K562 (cell line): ENCODE measurements at regions not wholly inside any gene's neighbourhood (a gene's known extent, or its start where the extent isn't known, plus 50 kb on each side); places are given as distances from the start of the nearest gene placed in this dataset.

Experiments
- ATAC-seq: fragments of 200-7000 bp; cut with Tn5 transposase; 3 replicates; pipeline ENCODE4 v1.9.1; 2020; ENCODE audit warnings: moderate library complexity
- BruUV-seq: library from RNA; stranded (reverse); fragments of 400-500 nt; replicated peaks from 2 replicates; lab custom pipeline; 2021; lab: Mats Ljungman, UMichigan
- CTCF ChIA-PET: fragments of 300-600 bp; formaldehyde crosslinking; extraction: SDS; loops from one replicate; lab custom pipeline; 2021; ENCODE audit warnings: low intra/inter-chr PET ratio; lab: Yijun Ruan, JAX
- POLR2A ChIA-PET: fragments of 300-600, 350-650 bp; sonication (Branson Sonifier 250); formaldehyde crosslinking; extraction: SDS; loops from one replicate; lab custom pipeline; 2021; ENCODE audit warnings: antibody characterized with exemption, inconsistent platforms; lab: Yijun Ruan, JAX
- DNase-seq, 4 experiments: peaks; one replicate each; pipeline versions ENCODE4 v3.0.0 to v3.0.0-alpha.2; 2011 to 2018; ENCODE audit warnings: low spot score in 3 of 4, mixed read lengths in 3 of 4; ENCODE audit errors: extremely low read depth in 1 of 4
- FAIRE-seq: peaks from 2 replicates; lab custom pipeline; 2011; peaks lifted over from hg19 to GRCh38; lab: Jason Lieb, UNC
- H2AFZ ChIP-seq: 2 replicates; pipeline ENCODE4 v1.6.0; 2011; ENCODE audit warnings: low read depth, low read length, control low read depth, inconsistent platforms
- H3K27ac ChIP-seq: fragments of 200-600 bp; 3 replicates; pipeline ENCODE4 v1.8.0; 2011; ENCODE audit warnings: low read depth, mild to moderate bottlenecking, control low read depth, inconsistent platforms, low read length, moderate library complexity, mixed read lengths; ENCODE audit errors: extremely low read depth
- H3K27me3 ChIP-seq, 2 experiments: fragments of 300-600 bp in 1 of 2; 2 replicates in 1 of 2; 3 replicates in 1 of 2; pipeline versions ENCODE4 v1.6.0 to v1.8.0; 2011; ENCODE audit warnings: inconsistent platforms in 2 of 2, low read length in 2 of 2, mild to moderate bottlenecking in 1 of 2, mixed read lengths in 1 of 2, moderate library complexity in 1 of 2; ENCODE audit not compliant: control insufficient read depth in 2 of 2, insufficient read depth in 2 of 2
- H3K36me3 ChIP-seq: fragments of 300-600 bp; 3 replicates; pipeline ENCODE4 v1.8.0; 2011; ENCODE audit warnings: mild to moderate bottlenecking, low read length, inconsistent platforms; ENCODE audit not compliant: control insufficient read depth, insufficient read depth
- H3K4me1 ChIP-seq, 2 experiments: fragments of 200-600 bp in 1 of 2; replicated peaks in 1 of 2; 2 replicates in 1 of 2; 3 replicates in 1 of 2; pipeline versions ENCODE4 v1.5.1 to v1.8.0; 2011; ENCODE audit warnings: inconsistent platforms in 2 of 2, low read length in 2 of 2, mild to moderate bottlenecking in 1 of 2, mixed read lengths in 1 of 2, moderate library complexity in 1 of 2; ENCODE audit not compliant: control insufficient read depth in 2 of 2, insufficient read depth in 2 of 2
- H3K4me2 ChIP-seq: 2 replicates; pipeline ENCODE4 v1.6.1; 2011; ENCODE audit warnings: low read length, control low read depth, inconsistent platforms, mixed read lengths; ENCODE audit not compliant: insufficient read depth
- H3K4me3 ChIP-seq: fragments of 200-600 bp; sonication (generic), shearing (Covaris generic); 2 replicates; pipeline ENCODE4 v1.5.1; 2016; ENCODE audit warnings: control low read depth, inconsistent platforms
- H3K79me2 ChIP-seq: fragments of 200-600 bp; 3 replicates; pipeline ENCODE4 v1.8.0; 2011; ENCODE audit warnings: low read length, inconsistent platforms; ENCODE audit not compliant: control insufficient read depth, insufficient read depth
- H3K9ac ChIP-seq, 2 experiments: 2 replicates each; pipeline versions ENCODE4 v1.6.0 to v1.6.1; 2011; ENCODE audit warnings: low read depth in 2 of 2, low read length in 2 of 2, control low read depth in 1 of 2, inconsistent platforms in 1 of 2, mild to moderate bottlenecking in 1 of 2, mixed read lengths in 1 of 2; ENCODE audit not compliant: insufficient read depth in 1 of 2
- H3K9me1 ChIP-seq: one replicate; pipeline ENCODE4 v1.6.0; 2011; ENCODE audit warnings: inconsistent platforms, mild to moderate bottlenecking, low read length, moderate library complexity; ENCODE audit not compliant: control insufficient read depth, insufficient read depth
- H3K9me3 ChIP-seq: replicated peaks from 2 replicates; pipeline ENCODE4 v1.5.1; 2011; ENCODE audit warnings: low read depth, low read length, inconsistent platforms; ENCODE audit not compliant: control insufficient read depth, insufficient read depth
- H4K20me1 ChIP-seq: replicated peaks from 2 replicates; pipeline ENCODE4 v1.6.1; 2011; ENCODE audit warnings: low read length, inconsistent platforms, mixed read lengths; ENCODE audit not compliant: control insufficient read depth, insufficient read depth
- CHD4 ChIP-seq: fragments of 200-600 bp; sonication (generic); IDR thresholded peaks from 3 replicates; pipeline ENCODE4 v1.6.1; 2012; ENCODE audit warnings: low read depth, mild to moderate bottlenecking, mixed read lengths, low read length, inconsistent platforms; ENCODE audit not compliant: insufficient read depth, insufficient replicate concordance, poor library complexity, severe bottlenecking
- ETS2 ChIP-seq: IDR thresholded peaks from 2 replicates; pipeline ENCODE4 v1.6.1; 2016; ENCODE audit warnings: borderline replicate concordance, missing genetic modification characterization, mild to moderate bottlenecking, moderate library complexity, missing compliant biosample characterization; ENCODE audit not compliant: poor library complexity, severe bottlenecking
- HMGN3 ChIP-seq: IDR thresholded peaks from 2 replicates; pipeline ENCODE4 v1.6.1; 2011; ENCODE audit warnings: borderline replicate concordance, low read depth, mild to moderate bottlenecking, mixed read lengths, low read length; ENCODE audit not compliant: insufficient read length; ENCODE audit errors: extremely low read depth
- MTA3 ChIP-seq: fragments of 450-650 bp; formaldehyde crosslinking; IDR thresholded peaks from 2 replicates; pipeline ENCODE4 v1.6.1; 2017; ENCODE audit warnings: mild to moderate bottlenecking, borderline replicate concordance
- RBM25 ChIP-seq: fragments of 200-400 bp; formaldehyde crosslinking; IDR thresholded peaks from 2 replicates; pipeline ENCODE4 v1.6.1; 2018; ENCODE audit warnings: low read length, low read depth, moderate library complexity; ENCODE audit not compliant: severe bottlenecking
- RFX7 ChIP-seq: fragments of 250-450 bp; sonication (Bioruptor Pico); IDR thresholded peaks from 2 replicates; pipeline ENCODE4 v1.5.1; 2021; ENCODE audit warnings: mild to moderate bottlenecking
- THRAP3 ChIP-seq: fragments of 450-650 bp; IDR thresholded peaks from 2 replicates; pipeline ENCODE4 v1.6.1; 2016; ENCODE audit warnings: mild to moderate bottlenecking, inconsistent platforms, borderline replicate concordance
- TRIM28 ChIP-seq: fragments of 450-650 bp; IDR thresholded peaks from 2 replicates; pipeline ENCODE4 v1.6.1; 2017
- ZNF436 ChIP-seq: fragments of 250-450, 450-650 bp; sonication (Bioruptor Pico); formaldehyde crosslinking; IDR thresholded peaks from 2 replicates; pipeline ENCODE4 v1.7.0; 2020; ENCODE audit warnings: mild to moderate bottlenecking
- WGBS: fragments of 100-300 bp; shearing (Covaris generic); methylation state at CpG from one replicate; pipeline ENCODE4 v1.1.6; 2016; ENCODE audit warnings: low coverage, mixed read lengths; ENCODE audit not compliant: insufficient coverage; ENCODE audit errors: missing lambda C conversion rate; 5-methylcytosine and 5-hydroxymethylcytosine counted together
- in situ Hi-C: fragments of 300-500 bp; cut with MboI; formaldehyde crosslinking; loops from 4 replicates; pipeline ENCODE4 v1.15.0; 2018; ENCODE audit warnings: inconsistent platforms, mixed read lengths
- intact Hi-C: fragments of 100-400 bp; cut with micrococcal nuclease; formaldehyde crosslinking; loops from 2 replicates; pipeline ENCODE4 v1.14.2; 2022
- TF ChIP-seq, protein P1 (sequence below), 2 experiments: fragments of 450-650 bp in 1 of 2; sonication (generic) in 1 of 2; formaldehyde crosslinking; conservative IDR thresholded peaks; 2 replicates each; pipeline versions ENCODE4 v1.4.0 to v1.8.1; 2020 to 2022; ENCODE audit warnings: mild to moderate bottlenecking in 1 of 2, missing genetic modification reagents in 1 of 2
- TF ChIP-seq, protein P2 (sequence below), 2 experiments: IDR thresholded peaks; 2 replicates each; pipeline ENCODE4 v1.6.1; 2011; ENCODE audit warnings: borderline replicate concordance in 1 of 2, control low read depth in 1 of 2, low read depth in 1 of 2, low read length in 1 of 2, mild to moderate bottlenecking in 1 of 2, mixed read lengths in 1 of 2, moderate library complexity in 1 of 2; ENCODE audit not compliant: insufficient read depth in 1 of 2, insufficient read length in 1 of 2, poor library complexity in 1 of 2, severe bottlenecking in 1 of 2; ENCODE audit errors: extremely low read depth in 1 of 2
- TF ChIP-seq, protein P3 (sequence below), 2 experiments: fragments of 250-450 bp in 1 of 2; fragments of 450-650 bp in 1 of 2; sonication (Bioruptor Pico) in 1 of 2; IDR thresholded peaks; 2 replicates each; pipeline versions ENCODE4 v1.6.1 to v1.8.0; 2016 to 2021; ENCODE audit warnings: mild to moderate bottlenecking in 2 of 2, moderate library complexity in 2 of 2, missing compliant biosample characterization in 1 of 2, missing genetic modification characterization in 1 of 2

DNA sequence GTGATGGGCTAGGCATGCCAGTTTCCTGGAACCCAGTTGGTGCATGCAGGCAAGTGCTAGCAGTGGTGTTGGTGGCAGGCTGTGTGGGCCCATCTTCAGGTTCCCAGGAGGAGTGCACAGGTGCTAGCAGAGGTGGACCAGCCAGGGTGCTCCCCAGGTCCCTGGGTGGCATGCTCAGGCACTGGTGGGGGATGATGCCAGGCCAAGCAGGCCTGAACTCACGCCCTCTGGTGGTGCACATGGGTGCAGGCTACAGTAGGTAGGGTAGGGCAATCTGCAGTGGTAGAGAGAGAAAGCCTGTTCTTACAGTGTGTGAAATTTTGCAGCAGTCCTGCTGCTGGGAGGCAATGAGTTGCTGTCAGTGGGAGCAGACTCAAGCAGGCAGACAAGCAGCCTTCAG, 1651.8 kb downstream of the DPP10 start:
- POLR2A ChIA-PET, result no interaction called here
- no peak for ATAC-seq
- no peak overlapping the region for H3K4me2 ChIP-seq
- intact Hi-C loops, result no loop called here
- no TSS peak for BruUV-seq
- H2AFZ ChIP-seq, result no peak overlapping the region
- H3K9me3 ChIP-seq, result no peaks in the 10 kb centered on the region; the same call in 1 of the 2 replicates
- no peak for FAIRE-seq
- 0% methylated on average over 1 of the region's 1 CpG for WGBS
- CTCF ChIA-PET, result no interaction called here
- no peak overlapping the region for H3K9ac ChIP-seq
- no peaks in the 10 kb centered on the region for H3K9me1 ChIP-seq
- H4K20me1 ChIP-seq, result no peaks in the 10 kb centered on the region
- no peaks in the 10 kb centered on the region for H3K36me3 ChIP-seq
- no peaks in the 10 kb centered on the region for H3K79me2 ChIP-seq
- H3K4me1 ChIP-seq, result no peaks in the 10 kb centered on the region
- H3K27me3 ChIP-seq, result no peaks in the 10 kb centered on the region
- no peak overlapping the region for H3K27ac ChIP-seq
- no peak for TF ChIP-seq CHD4
- no peak for TF ChIP-seq ZNF436 (CRISPR knock-in tag)
- TF ChIP-seq, protein P1, sequence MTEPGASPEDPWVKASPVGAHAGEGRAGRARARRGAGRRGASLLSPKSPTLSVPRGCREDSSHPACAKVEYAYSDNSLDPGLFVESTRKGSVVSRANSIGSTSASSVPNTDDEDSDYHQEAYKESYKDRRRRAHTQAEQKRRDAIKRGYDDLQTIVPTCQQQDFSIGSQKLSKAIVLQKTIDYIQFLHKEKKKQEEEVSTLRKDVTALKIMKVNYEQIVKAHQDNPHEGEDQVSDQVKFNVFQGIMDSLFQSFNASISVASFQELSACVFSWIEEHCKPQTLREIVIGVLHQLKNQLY (CRISPR knock-in tag; conservative IDR thresholded peaks at IDR 0.05), result no peak
- TF ChIP-seq MTA3, result no peak
- no peak for DNase-seq
- in situ Hi-C loops, result no loop called here
- H3K4me3 ChIP-seq, result no peak overlapping the region

DNA sequence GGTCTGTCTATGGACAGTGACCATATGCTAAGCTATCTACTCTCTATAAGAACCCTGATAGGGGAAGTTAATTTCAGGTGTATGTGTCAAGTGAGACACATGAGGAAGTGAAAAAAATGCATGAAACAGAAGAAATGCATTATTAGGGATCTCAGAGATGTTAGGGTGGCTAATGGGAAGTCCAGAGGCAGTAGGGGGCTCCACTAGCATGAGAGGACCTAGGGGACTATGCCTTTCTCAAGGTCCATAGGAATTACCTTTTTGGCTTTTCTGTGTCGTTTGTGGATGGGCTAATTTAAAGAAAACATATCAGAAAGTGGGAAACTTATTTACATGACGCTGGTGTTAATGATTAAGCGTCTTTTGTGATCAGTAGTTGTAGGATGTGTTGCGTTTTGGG, 1653.2 kb downstream of the DPP10 start:
- ChIA-PET POLR2A (no interaction called here), CTCF (no interaction called here)
- Histone ChIP-seq H3K9me1 (no peaks in the 10 kb centered on the region), H3K36me3 (no peaks in the 10 kb centered on the region), H3K9me3 (no peaks in the 10 kb centered on the region; the same call in 1 of the 2 replicates), H3K79me2 (no peaks in the 10 kb centered on the region), H3K27me3 (no peaks in the 10 kb centered on the region), H2AFZ (no peak overlapping the region), H3K4me3 (no peak overlapping the region), H4K20me1 (no peaks in the 10 kb centered on the region), H3K27ac (no peak overlapping the region), H3K4me2 (no peak overlapping the region), H3K9ac (no peak overlapping the region), H3K4me1 (no peaks in the 10 kb centered on the region)
- no peak for DNase-seq
- WGBS, result 0% methylated on average over 4 of the region's 4 CpGs
- no TSS peak for BruUV-seq
- intact Hi-C loops (no loop called here), in situ Hi-C loops (no loop called here)
- no peak for FAIRE-seq
- ATAC-seq, result no peak
- TF ChIP-seq, protein P2, sequence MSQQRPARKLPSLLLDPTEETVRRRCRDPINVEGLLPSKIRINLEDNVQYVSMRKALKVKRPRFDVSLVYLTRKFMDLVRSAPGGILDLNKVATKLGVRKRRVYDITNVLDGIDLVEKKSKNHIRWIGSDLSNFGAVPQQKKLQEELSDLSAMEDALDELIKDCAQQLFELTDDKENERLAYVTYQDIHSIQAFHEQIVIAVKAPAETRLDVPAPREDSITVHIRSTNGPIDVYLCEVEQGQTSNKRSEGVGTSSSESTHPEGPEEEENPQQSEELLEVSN (IDR thresholded peaks at IDR 0.05; ENCODE audit: borderline replicate concordance in 1 of 2, extremely low read depth in 1 of 2, insufficient read depth in 1 of 2, insufficient read length in 1 of 2, low read depth in 1 of 2, low read length in 1 of 2, poor library complexity in 1 of 2, severe bottlenecking in 1 of 2), result no peak
- TF ChIP-seq RBM25, result no peak
- no peak for TF ChIP-seq TRIM28
- TF ChIP-seq ETS2 (tag), result no peak
- no peak for TF ChIP-seq RFX7
- TF ChIP-seq, protein P3, sequence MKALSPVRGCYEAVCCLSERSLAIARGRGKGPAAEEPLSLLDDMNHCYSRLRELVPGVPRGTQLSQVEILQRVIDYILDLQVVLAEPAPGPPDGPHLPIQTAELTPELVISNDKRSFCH (CRISPR knock-in tag; IDR thresholded peaks at IDR 0.05), result no peak
- TF ChIP-seq, protein P3 (tag; IDR thresholded peaks at IDR 0.05), result no peak
- TF ChIP-seq HMGN3, result no peak
- TF ChIP-seq THRAP3, result no peak
- TF ChIP-seq, all 486 proteins: peak for 0
